Hippocampal formation (tissue), 2 donors: ENCODE measurements at regions not wholly inside any gene's neighbourhood (a gene's known extent, or its start where the extent isn't known, plus 50 kb on each side); places are given as distances from the start of the nearest gene placed in this dataset.
"Not testable (repeated sequence)": the region's sequence is repeated elsewhere in the genome, so short reads cannot be mapped to it uniquely, and the experiment has no call there.

Source experiments
- DNase-seq, 2 donors: peaks; one replicate each; lab custom pipeline; 2025; lab: John Stamatoyannopoulos, UW

- DNase-seq, result no peak
Measured at GRCh38 chr13:58991826-58992477, 1171.8 kb downstream of the DIAPH3 start.

GRCh38 chr13:58992478-58993042 is 1171.2 kb downstream of the DIAPH3 start:
- DNase-seq, result no peak

DNA sequence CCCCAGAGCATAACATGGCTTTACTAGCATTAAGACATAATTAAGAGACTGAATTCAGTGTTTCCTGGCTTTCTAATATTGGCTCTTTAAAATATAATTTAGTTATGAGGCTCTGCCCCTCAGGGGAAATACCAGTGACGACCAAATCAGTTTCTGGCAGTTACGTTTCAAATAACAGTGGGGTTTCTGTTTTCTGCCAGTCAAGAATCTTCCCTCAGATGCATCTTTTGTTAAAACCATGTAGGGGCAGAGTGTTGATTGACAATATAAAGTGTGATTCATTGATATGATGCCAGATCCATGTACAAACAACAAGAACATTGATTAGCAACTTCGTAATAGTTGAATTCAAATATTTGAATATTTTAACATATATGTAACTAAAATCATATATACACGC is 1169.7 kb downstream of the DIAPH3 start:
- no peak for DNase-seq

DNA sequence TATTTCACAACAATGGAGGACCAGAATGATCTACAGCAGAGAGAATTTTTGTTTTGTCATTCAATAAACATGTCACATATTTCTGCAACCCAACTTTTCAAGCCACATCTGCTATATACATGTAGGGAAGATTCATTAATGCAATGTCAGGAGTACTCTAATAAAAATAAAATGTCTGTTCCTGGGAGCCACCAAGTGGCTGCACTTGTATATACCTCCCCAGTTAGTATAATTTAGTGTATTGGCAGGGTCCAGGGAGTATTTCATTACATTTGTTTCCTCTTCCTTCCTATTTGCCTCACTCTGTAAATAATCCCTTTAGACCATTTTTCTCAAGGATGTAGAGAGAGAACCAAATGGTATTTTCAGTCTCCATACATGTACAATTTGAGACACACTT is 1169.0 kb downstream of the DIAPH3 start:
- no peak for DNase-seq

DNA sequence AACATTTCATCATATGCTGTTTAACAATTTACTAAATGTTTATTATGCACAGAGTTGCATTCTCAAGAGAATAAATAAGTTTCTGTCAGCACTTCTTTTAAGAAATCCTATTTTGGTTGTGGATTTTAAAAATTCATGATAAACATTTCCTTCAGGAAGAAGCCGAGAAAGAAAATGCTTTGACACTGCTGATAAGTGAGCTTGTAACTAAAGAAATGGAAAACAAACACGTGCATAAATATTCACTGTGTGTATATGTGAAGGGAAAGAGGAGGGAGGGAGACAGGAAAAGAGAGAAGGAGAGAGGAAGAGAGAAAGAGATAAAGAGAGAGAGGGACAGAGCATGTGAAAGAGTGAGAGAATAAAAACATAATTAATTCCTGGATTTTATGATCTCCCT is 1165.0 kb downstream of the DIAPH3 start:
- no peak for DNase-seq

DNA sequence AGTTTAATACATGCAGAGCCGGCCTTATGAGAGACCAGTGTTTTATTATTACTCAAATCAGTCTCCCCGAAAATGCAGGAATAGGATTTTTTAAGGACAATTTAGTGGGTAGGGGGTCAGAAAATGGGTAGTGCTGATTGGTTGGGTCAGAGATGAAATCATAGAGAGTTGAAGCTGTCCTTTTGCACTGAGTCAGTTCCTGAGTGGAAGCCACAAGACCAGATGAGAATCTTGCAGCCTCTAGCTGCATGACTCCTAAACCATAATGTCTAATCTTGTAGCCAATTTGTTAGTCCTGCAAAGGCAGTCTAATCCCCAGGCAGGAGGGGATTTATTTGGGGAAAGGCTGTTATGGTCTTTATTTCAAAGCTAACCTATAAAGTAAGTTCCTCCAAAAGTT is 1163.9 kb downstream of the DIAPH3 start:
- no peak for DNase-seq

GRCh38 chr13:59000770-59001169 is 1163.0 kb downstream of the DIAPH3 start:
- no peak for DNase-seq

DNA sequence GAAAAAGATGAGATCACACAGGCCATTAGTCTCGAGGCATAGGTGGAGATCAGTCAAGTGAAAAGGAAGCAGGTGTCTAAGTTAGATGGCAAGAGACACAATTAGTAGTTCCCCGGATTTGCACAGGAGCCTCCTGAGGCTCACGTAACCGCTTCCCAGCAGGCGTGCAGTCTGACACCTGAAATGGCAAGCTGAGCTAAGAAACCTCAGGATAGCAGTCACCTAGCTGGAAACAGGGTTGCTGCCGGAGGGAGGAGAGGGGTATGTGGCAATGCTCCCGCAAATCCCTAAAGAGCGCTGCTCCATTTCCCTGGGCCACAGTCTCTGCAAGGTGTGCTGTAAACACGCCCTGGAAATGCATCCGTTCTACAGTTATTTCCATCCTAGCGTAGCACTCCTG is 1151.0 kb downstream of the DIAPH3 start:
- no peak for DNase-seq

- DNase-seq, result no peak
Measured at GRCh38 chr13:59016250-59016649, 1147.5 kb downstream of the DIAPH3 start.

GRCh38 chr13:59024434-59024833 is 1139.3 kb downstream of the DIAPH3 start:
- no peak for DNase-seq

GRCh38 chr13:59034198-59034597 is 1129.5 kb downstream of the DIAPH3 start:
- no peak for DNase-seq

DNA sequence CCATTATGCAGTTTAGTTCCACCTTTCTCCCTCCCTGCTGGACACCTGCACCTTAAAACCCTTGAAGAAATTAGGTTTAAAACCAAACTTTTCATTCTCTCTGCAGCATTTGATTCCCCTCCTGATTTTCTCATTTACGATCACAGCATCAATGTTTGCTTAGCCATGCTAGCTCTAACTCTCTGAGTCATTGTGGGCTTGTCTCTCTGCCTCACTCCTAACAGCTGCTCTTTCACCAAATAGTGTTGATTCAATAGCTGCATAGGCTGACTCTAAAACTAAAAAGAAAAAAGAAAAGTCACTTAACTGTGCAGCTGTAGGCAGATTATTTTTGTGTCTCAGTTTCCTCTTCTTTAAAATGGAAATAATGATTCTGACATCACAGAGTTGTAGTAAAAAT is 1124.9 kb downstream of the DIAPH3 start:
- no peak for DNase-seq

DNA sequence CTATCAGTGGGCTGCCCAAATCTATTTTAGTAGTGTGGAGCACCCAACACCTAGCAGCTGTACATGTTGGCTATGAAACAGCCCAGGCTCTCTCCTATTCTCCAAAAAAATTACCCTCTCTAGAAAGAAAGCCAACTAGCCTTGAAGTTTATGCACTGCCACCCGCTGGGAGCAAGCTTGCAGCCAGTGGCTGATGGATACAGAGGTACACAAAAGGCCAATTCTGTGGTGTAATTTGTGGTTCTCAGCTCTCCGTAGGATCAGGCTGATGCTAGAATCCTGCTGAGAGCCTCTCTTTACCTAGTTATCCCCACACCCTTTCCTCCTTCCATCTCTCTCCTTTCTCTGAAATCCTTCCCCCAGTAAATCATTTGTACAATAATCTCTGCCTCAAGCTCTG is 1120.7 kb downstream of the DIAPH3 start:
- no peak for DNase-seq

GRCh38 chr13:59047546-59047945 is 1116.2 kb downstream of the DIAPH3 start:
- DNase-seq, result no peak

DNA sequence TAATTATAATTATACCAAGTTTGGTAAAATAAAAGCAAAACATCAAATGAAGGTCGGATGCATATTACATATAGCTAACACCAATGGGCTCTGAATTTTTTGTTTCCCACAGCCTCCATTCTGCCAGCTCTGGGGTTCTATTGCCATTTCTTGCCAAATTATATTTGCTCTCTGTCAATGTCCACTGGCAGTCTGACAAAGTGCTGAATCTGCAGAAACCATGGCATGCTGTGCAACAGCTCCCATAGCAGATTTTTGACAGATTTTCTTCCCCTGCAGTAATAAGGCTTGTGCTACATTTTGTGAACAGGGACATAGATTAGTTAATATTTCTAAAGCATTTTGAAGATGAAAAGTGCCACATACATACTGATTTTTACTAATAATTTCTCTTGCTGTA is 1102.1 kb downstream of the DIAPH3 start:
- DNase-seq, result no peak

- DNase-seq, result no peak
Measured at GRCh38 chr13:59064042-59064441, 1099.7 kb downstream of the DIAPH3 start.

GRCh38 chr13:59076386-59076785 is 1087.3 kb downstream of the DIAPH3 start:
- not testable (repeated sequence) for DNase-seq

GRCh38 chr13:59086147-59086546 is 1077.6 kb downstream of the DIAPH3 start:
- no peak for DNase-seq

GRCh38 chr13:59088716-59089115 is 1075.0 kb downstream of the DIAPH3 start:
- no peak for DNase-seq

DNA sequence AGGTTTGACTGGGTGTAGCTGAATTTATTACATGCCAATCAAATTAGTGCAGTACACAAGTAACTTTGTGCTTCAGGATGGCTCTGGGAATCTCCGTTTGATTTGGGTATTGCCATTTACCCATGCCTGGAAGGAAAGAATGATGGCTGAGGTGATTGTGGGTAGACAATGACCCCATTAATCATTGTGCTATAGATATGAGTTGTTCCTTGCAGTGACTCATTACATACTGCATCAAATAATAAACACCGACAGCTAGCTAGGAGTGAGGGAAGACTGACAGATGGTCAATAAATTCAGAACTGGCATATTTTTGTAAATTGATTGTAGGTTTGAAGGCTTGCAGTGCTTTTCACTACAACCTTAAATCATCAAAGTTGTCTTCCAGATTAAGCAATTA is 1069.5 kb downstream of the DIAPH3 start:
- DNase-seq, result no peak

DNA sequence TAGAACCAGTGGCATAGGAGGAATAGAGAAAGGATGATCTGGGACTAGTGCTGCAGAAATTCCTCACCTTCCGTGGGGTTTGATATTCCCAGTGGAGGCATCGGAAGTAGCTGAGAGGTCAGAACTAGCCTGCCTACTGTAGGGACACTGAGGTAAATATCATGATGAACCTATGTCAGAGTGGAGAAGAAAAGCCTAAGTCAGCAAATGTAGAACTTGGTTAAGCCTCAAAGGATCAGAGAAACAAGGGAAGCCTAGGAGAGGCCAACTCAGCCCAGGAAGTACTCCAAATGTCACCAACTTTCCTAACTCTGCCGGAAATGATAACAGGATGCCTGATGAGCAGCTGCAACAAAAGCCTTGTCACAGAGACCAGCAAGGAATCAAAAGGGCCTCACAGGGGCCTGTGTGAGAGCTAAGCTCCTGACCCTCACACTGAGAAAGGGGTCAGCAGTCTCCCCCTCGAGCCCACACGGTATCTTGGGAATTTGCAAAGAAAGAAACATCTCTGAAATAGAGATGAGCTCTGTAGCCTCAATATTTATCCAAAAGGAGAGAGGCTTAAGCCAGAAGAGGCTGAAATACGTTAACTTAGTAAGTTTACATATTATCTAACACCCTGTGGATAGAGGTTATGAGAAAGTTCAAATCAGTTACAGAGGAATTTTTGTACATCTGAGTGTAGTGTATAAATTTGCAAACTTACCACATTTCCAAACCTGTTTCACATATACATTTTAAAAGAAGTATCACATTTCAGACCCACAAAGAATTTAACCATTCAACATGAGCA is 1064.3 kb downstream of the DIAPH3 start:
- no peak for DNase-seq

DNA sequence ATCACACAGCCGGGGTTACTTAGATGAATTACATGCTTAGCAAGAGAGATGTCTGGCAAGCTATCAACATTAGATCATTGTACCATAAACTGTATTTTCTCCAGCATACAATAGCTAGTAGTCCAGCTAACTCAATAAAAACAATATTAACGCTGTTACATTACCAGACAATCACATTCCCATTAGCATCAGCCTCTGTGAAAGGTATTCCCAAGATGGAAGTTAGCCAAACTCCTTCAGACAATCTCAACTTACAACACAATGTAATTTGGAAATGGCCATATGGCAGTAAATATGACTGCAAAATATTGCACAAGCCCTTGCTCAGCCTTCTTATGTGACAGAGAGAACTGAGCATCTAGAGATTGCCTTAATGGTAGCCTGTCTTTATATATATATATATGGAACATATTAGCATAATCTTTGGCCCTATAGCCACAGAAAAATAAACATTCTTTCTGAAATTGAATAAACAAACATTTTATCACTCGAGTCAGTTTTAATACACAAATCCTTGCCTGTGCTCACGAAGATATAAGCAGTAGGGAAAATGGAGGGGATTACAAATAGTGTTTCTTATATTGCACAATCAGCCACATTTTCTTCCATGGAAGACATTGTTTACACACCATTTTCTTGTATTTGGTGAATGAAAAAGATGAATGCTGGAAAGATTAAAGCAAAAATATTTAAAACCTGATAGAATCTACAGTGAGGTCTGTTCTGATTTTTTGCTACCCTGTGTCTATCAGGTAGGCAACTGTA is 1060.5 kb downstream of the DIAPH3 start:
- DNase-seq, result no peak

- DNase-seq, result no peak
Measured at GRCh38 chr13:59111751-59112171, 1052.0 kb downstream of the DIAPH3 start.
